HG03460 (cell line): ENCODE measurements at regions not wholly inside any gene's neighbourhood (a gene's known extent, or its start where the extent isn't known, plus 50 kb on each side); places are given as distances from the start of the nearest gene placed in this dataset.
A peak's percentile ranks its signal among the peaks of the same experiment; 100 is the strongest.

ENCODE experiments used
- ATAC-seq: cut with Tn5 transposase; IDR thresholded peaks from one replicate; pipeline ENCODE4 v1.9.1; 2021; ENCODE audit not compliant: unreplicated experiment

GRCh38 chr18:34159691-34160185 lies 65.0 kb downstream of the NOL4 start:
- ATAC-seq: no peak

- no peak for ATAC-seq
These were observed 65.6 kb downstream of the NOL4 start for GRCh38 chr18:34158881-34159690.

GRCh38 chr18:34153711-34154110 lies 71.0 kb downstream of the NOL4 start:
- peak; percentile 57 for ATAC-seq

- ATAC-seq: no peak
These were observed 93.7 kb downstream of the NOL4 start for GRCh38 chr18:34131006-34131405.

- ATAC-seq: no peak
These were observed 96.3 kb downstream of the NOL4 start for GRCh38 chr18:34128436-34128835.

GRCh38 chr18:34126121-34126520 lies 98.6 kb downstream of the NOL4 start:
- no peak for ATAC-seq

- ATAC-seq: peak; percentile 97
These were observed 101.9 kb downstream of the NOL4 start for GRCh38 chr18:34122724-34123334.

- ATAC-seq: no peak
These were observed 103.5 kb downstream of the NOL4 start for GRCh38 chr18:34121200-34121721.

- ATAC-seq: no peak
These were observed 104.4 kb downstream of the NOL4 start for GRCh38 chr18:34120294-34120693.

GRCh38 chr18:34117319-34117718 lies 107.4 kb downstream of the NOL4 start:
- ATAC-seq: no peak

GRCh38 chr18:34115409-34116081 lies 109.2 kb downstream of the NOL4 start:
- ATAC-seq: no peak

- ATAC-seq: no peak
These were observed 109.7 kb downstream of the NOL4 start for GRCh38 chr18:34114996-34115395.

- no peak for ATAC-seq
These were observed 116.5 kb downstream of the NOL4 start for GRCh38 chr18:34108206-34108605.

- ATAC-seq: no peak
These were observed 126.6 kb downstream of the NOL4 start for GRCh38 chr18:34098109-34098508.

GRCh38 chr18:34097312-34097711 lies 127.4 kb downstream of the NOL4 start:
- ATAC-seq: no peak

- no peak for ATAC-seq
These were observed 130.6 kb downstream of the NOL4 start for GRCh38 chr18:34094148-34094547.

- no peak for ATAC-seq
These were observed 131.9 kb downstream of the NOL4 start for GRCh38 chr18:34092796-34093195.

- ATAC-seq: no peak
These were observed 138.3 kb downstream of the NOL4 start for GRCh38 chr18:34086370-34086769.

GRCh38 chr18:34085140-34085739 lies 139.5 kb downstream of the NOL4 start:
- no peak for ATAC-seq

- no peak for ATAC-seq
These were observed 140.1 kb downstream of the NOL4 start for GRCh38 chr18:34084635-34085034.

- ATAC-seq: no peak
These were observed 140.7 kb downstream of the NOL4 start for GRCh38 chr18:34083910-34084535.
